Breast epithelium (tissue), 4 donors: ENCODE measurements at regions not wholly inside any gene's neighbourhood (a gene's known extent, or its start where the extent isn't known, plus 50 kb on each side); places are given as distances from the start of the nearest gene placed in this dataset.

Source experiments
- DNase-seq, 2 donors: peaks; one replicate each; pipeline ENCODE4 v3.0.0-alpha.2; 2019; ENCODE audit warnings: low spot score in 2 of 2
- H3K27ac ChIP-seq, 2 donors: fragments of 200-600 bp; sonication (generic) in 1 of 2; one replicate each; pipeline ENCODE4 v1.5.1; 2016 to 2019; ENCODE audit warnings: mild to moderate bottlenecking in 1 of 2
- H3K27me3 ChIP-seq, 2 donors: fragments of 200-600 bp; sonication (generic) in 1 of 2; one replicate each; pipeline versions ENCODE4 v1.5.1 to v1.6.0; 2017 to 2019; ENCODE audit warnings: control low read depth in 1 of 2, mild to moderate bottlenecking in 1 of 2
- H3K36me3 ChIP-seq: fragments of 200-600 bp; one replicate; pipeline ENCODE4 v1.5.1; 2019
- H3K4me1 ChIP-seq, 2 donors: fragments of 200-600 bp; sonication (generic); one replicate each; pipeline ENCODE4 v1.5.1; 2016 to 2019; ENCODE audit warnings: control low read depth in 1 of 2
- H3K4me3 ChIP-seq, 3 donors: fragments of 200-600 bp; sonication (generic); 1 replicate in 2 of 3; 2 replicates in 1 of 3; pipeline ENCODE4 v1.5.1; 2016 to 2019; ENCODE audit warnings: mild to moderate bottlenecking in 3 of 3, moderate library complexity in 2 of 3
- H3K9me3 ChIP-seq, 2 donors: fragments of 200-600 bp; sonication (generic) in 1 of 2; one replicate each; pipeline ENCODE4 v1.5.1; 2016 to 2019; ENCODE audit warnings: control low read depth in 1 of 2
- CTCF ChIP-seq, 3 donors: fragments of 450-650 bp; IDR thresholded peaks; one replicate each; pipeline ENCODE4 v1.5.1; 2016 to 2017; ENCODE audit warnings: antibody characterized with exemption in 3 of 3, mild to moderate bottlenecking in 3 of 3, moderate library complexity in 3 of 3
- POLR2A ChIP-seq: fragments of 450-650 bp; IDR thresholded peaks from one replicate; pipeline ENCODE4 v1.6.1; 2016; ENCODE audit warnings: antibody characterized with exemption, mild to moderate bottlenecking, moderate library complexity
- POLR2AphosphoS5 ChIP-seq, 3 donors: sonication (generic); formaldehyde crosslinking; IDR thresholded peaks; one replicate each; pipeline ENCODE4 v1.6.1; 2017; ENCODE audit warnings: antibody characterized with exemption in 3 of 3
- intact Hi-C: fragments of 100-400 bp; cut with DNase I; formaldehyde crosslinking; loops from one replicate; pipeline ENCODE4 v1.15.1; 2023; ENCODE audit warnings: low total_unique reads

- H3K27ac ChIP-seq: no peak overlapping the region
- intact Hi-C loops: no loop called here
- no peak for TF ChIP-seq CTCF (IDR thresholded peaks at IDR 0.05)
- TF ChIP-seq POLR2A: no peak
- TF ChIP-seq POLR2AphosphoS5 (IDR thresholded peaks at IDR 0.05): no peak
- no peak overlapping the region for H3K4me3 ChIP-seq
- H3K27me3 ChIP-seq: no peaks in the 10 kb centered on the region
- peaks cover 0 to 5% of the 10 kb centered on the region in 2 donors for H3K9me3 ChIP-seq
- no peak for DNase-seq
- no peaks in the 10 kb centered on the region for H3K36me3 ChIP-seq
- no peaks in the 10 kb centered on the region for H3K4me1 ChIP-seq
Measured at GRCh38 chr5:62046191-62046590, 259.8 kb upstream of the KIF2A start.

- DNase-seq: no peak
- intact Hi-C loops: no loop called here
- no peak overlapping the region for H3K27ac ChIP-seq
- H3K27me3 ChIP-seq: no peaks in the 10 kb centered on the region
- TF ChIP-seq POLR2A (no peak), POLR2AphosphoS5 (IDR thresholded peaks at IDR 0.05) (no peak), CTCF (IDR thresholded peaks at IDR 0.05) (no peak)
- H3K9me3 ChIP-seq: peaks cover 0 to 7% of the 10 kb centered on the region in 2 donors
- H3K36me3 ChIP-seq: no peaks in the 10 kb centered on the region
- no peaks in the 10 kb centered on the region for H3K4me1 ChIP-seq
- H3K4me3 ChIP-seq: no peak overlapping the region
Measured at GRCh38 chr5:62051747-62052146, 254.3 kb upstream of the KIF2A start.

- Histone ChIP-seq H3K9me3 (no peaks in the 10 kb centered on the region), H3K27me3 (no peaks in the 10 kb centered on the region), H3K36me3 (no peaks in the 10 kb centered on the region), H3K4me1 (no peaks in the 10 kb centered on the region), H3K27ac (no peak overlapping the region), H3K4me3 (no peak overlapping the region)
- no peak for DNase-seq
- intact Hi-C loops: no loop called here
- TF ChIP-seq CTCF (IDR thresholded peaks at IDR 0.05): no peak
- TF ChIP-seq POLR2AphosphoS5 (IDR thresholded peaks at IDR 0.05): no peak
- TF ChIP-seq POLR2A: no peak
Measured at GRCh38 chr5:62059960-62060359, 246.0 kb upstream of the KIF2A start.

GRCh38 chr5:62065050-62065449 is 241.0 kb upstream of the KIF2A start:
- H3K27me3 ChIP-seq: no peaks in the 10 kb centered on the region
- intact Hi-C loops: no loop called here
- H3K36me3 ChIP-seq: no peaks in the 10 kb centered on the region
- DNase-seq: no peak
- no peak overlapping the region for H3K27ac ChIP-seq
- no peak for TF ChIP-seq CTCF (IDR thresholded peaks at IDR 0.05)
- TF ChIP-seq POLR2AphosphoS5 (IDR thresholded peaks at IDR 0.05): no peak
- no peak overlapping the region for H3K4me3 ChIP-seq
- H3K4me1 ChIP-seq: no peaks in the 10 kb centered on the region
- no peaks in the 10 kb centered on the region for H3K9me3 ChIP-seq

GRCh38 chr5:62066761-62067277 is 239.2 kb upstream of the KIF2A start:
- no peak overlapping the region for H3K4me3 ChIP-seq
- no peak overlapping the region for H3K27ac ChIP-seq
- intact Hi-C loops: no loop called here
- no peaks in the 10 kb centered on the region for H3K27me3 ChIP-seq
- no peaks in the 10 kb centered on the region for H3K9me3 ChIP-seq
- TF ChIP-seq POLR2A (no peak), CTCF (IDR thresholded peaks at IDR 0.05) (no peak), POLR2AphosphoS5 (IDR thresholded peaks at IDR 0.05) (no peak)
- no peaks in the 10 kb centered on the region for H3K36me3 ChIP-seq
- DNase-seq: no peak
- H3K4me1 ChIP-seq: no peaks in the 10 kb centered on the region
